ENCODE measurements at regions not wholly inside any gene's neighbourhood (a gene's known extent, or its start where the extent isn't known, plus 50 kb on each side); places are given as distances from the start of the nearest gene placed in this dataset.

DNA sequence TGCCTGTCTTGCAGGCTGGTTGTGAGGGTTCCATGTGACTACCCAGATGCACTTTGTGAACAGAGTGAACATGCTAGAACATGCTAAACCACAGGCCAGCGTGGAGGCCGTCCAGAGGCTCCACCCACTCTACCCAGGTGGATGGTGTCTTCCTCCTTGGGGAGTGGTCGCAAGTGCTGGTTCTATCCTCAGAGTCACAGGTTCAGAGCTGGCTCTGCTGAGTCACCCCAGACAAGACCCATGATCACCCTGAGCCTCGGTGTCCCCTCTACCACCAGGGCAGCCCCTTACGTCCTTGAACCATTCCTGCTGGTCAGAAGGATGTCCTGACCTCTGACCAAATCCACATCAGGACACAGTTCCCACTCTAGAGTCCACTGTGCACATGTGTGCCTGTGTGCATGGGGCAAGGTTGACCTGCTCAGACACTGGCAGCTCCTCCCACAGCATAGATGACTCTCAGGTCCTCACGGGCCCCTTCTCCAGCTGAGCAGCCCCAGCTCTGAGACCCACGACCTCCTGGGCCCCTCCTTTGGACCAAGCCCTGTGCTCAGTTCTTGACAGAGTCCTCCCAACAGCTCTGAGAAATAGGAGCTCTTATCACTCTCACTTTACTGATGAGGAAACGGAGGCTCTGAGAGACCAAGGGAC is 391.8 kb downstream of the MATN1 start:
- DNase-seq (ENCODE audit: low read depth) = no peak
- in situ Hi-C loops (cut with HindIII; ENCODE audit: low pct_unique_long_range_greater_than_20kb, low sequenced_read_pairs) = no loop called here

DNA sequence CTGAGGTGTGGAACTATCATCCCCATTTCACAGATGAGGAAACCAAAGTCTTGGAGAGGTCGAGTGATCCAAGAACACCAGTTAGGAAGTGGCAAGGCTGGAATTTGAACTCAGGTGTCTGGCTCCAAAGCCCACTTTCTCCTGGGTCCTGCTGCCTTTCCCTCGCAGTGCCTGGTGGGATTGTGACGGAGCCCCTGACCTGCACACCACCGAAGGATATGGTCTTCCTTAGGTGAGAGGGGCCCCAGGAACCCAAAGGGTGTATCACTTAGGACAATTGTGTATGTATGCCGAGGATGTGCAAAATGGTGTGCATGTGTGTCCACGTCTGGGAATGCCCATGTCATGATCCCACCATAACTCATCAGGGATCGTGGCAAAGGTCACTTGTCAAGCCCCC is 392.7 kb downstream of the MATN1 start:
- in situ Hi-C loops (cut with HindIII; ENCODE audit: low pct_unique_long_range_greater_than_20kb, low sequenced_read_pairs) = no loop called here
- no peak for DNase-seq (ENCODE audit: low read depth)

DNA sequence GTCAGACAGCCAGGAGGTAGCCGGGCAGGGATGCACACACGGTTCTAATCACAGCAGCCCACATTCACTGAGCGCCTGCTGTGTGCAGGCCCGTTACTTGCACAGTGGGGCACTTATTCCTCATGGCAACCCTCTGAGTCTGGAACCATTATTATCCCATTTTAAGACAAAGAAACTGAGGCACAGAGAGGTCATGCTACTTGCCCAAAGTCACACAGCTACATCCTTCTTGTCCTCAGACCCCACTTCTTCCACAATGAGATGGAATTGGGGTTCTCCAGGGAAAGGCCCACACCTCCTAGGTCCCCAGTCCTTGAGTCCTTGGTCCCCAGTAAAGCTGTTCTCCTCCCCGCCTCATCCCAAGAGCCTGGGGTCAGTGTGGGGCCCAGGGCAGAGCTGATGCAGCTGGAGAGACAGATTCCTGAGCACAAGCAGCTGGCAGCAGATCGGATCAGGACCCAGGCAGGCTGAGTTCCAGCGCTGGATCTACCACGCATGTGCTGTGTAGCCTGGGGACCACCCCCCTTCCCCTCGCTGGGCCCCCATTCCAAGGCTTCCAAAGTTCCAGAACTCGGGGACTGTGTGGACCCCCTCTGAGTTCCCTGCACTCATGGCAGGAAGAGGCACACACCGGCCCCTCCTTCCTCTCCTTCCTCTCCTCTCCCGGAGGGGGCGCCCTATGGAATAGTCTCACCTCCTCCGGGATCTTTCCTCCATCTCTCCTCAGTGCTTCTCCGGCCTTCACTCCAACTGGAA is 393.4 kb downstream of the MATN1 start:
- DNase-seq (ENCODE audit: low read depth) = no peak
- in situ Hi-C loops (cut with HindIII; ENCODE audit: low pct_unique_long_range_greater_than_20kb, low sequenced_read_pairs) = no loop called here

GRCh38 chr1:30329263-30329753 is 394.1 kb downstream of the MATN1 start:
- in situ Hi-C loops (cut with HindIII; ENCODE audit: low pct_unique_long_range_greater_than_20kb, low sequenced_read_pairs) = no loop called here
- DNase-seq (ENCODE audit: low read depth) = no peak

DNA sequence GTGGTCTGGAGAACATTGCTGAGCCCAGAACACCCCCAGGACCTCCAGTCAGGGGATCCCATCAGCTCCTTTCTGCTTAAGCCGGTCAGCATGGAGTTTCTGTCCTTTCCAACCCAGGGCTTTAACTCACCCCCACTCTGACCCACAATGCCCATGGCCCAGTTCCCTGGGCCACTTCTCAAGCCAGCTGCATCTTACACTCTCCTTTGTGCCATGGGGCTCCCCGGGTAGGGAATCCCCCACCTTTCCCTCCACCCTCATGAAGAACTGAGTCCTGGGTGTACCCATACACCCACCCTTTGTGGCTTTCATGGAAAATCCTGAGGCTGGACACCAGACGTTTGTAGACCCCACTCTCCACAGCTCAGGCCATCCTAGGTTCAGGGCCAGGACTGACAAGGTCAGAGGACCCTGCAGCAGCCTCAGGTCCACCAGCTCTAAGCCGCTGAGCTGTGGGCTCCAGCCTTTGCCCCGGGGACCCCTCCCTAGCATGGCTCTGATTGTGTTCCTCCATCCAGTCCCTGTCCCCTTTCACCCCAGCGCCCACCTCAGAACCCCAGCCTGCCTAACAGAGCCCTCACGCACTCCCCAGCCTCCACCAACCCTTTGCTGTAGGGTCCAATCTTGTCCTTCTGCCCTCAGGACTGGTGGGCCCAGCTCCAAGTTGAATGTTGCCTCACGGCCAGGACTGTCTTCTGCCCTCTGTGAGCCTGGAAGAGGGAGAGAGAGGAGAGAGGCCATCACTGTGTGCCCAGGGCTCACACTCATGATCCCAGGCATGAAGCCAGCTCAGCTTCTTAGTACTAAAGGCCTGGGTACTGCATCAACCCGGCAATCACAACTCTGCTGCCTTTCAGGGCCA is 394.8 kb downstream of the MATN1 start:
- DNase-seq (ENCODE audit: low read depth) = no peak
- in situ Hi-C loops (cut with HindIII; ENCODE audit: low pct_unique_long_range_greater_than_20kb, low sequenced_read_pairs) = no loop called here

DNA sequence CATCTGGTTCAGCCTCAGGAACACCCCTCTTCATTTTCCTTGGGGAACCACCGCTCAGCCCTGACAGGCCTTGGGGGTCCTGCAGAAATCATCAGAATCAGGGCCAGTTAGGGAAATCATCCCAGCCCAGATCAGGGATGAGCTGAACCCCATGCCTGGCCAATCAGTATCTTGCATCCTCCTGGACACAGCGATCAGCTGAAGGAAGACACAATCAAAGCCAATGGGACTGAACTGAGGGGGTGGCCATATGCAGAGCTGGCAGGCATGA is 395.4 kb downstream of the MATN1 start:
- DNase-seq (ENCODE audit: low read depth) = no peak

DNA sequence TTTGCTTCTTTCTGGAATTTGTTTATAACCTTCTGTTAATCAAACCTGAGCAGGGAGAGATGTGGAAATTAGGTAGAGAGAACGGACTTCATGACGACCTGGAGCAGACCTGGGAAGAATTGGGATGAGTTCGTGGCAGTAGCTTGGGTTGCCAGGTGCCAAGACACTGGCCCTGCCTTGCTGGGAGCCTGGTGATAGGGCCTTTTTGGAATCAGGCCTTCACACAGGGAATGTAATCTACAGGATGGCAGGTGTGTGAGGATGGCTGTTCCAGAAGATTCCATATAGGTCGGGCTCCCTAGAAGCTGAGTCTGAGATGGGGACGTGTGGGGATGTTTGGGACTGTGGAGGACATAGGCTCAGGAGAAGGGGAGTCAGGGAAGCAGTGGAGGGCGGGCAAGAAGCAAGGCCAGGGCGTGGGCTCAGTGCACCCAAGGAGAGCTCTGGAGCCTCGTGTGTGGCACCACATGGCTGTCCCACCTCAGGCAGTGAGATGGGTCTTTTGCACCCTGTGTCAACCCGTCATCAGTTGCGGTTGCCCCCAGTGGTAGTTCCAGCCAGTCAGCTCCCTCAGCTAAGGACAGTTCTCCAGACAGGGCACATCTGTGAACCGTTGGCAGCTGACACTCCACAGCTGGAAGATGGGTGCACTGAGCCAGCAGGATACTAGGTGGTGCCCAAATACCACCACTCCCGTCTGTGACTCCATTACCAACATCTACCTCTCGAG is 395.9 kb downstream of the MATN1 start:
- DNase-seq (ENCODE audit: low read depth) = no peak
- in situ Hi-C loops (cut with HindIII; ENCODE audit: low pct_unique_long_range_greater_than_20kb, low sequenced_read_pairs) = no loop called here

More for the DNA sequence above, 395.4 kb downstream of the MATN1 start:
- in situ Hi-C loops (cut with HindIII; ENCODE audit: low pct_unique_long_range_greater_than_20kb, low sequenced_read_pairs) = no loop called here

DNA sequence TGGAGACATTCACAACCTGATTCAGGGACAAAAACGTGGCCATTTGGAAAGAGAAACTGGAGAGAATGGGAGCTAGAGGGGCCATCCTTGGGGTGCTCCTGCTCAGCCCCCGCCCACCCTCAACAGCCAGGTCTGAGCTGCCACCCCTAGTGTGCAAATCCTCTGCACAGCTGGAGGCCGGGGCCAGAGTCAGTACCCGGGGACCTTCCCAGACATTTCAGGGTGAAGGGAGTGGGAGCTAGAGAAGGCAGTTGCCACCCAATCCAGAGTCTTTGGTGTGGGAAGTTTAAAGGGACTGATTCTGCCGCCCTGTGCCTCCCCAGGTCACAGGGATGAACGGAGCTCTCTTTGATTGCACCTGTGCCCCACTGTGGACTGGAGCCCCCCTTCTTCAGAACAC is 397.4 kb downstream of the MATN1 start:
- no peak for DNase-seq (ENCODE audit: low read depth)
- in situ Hi-C loops (cut with HindIII; ENCODE audit: low pct_unique_long_range_greater_than_20kb, low sequenced_read_pairs) = no loop called here

- in situ Hi-C loops (cut with HindIII; ENCODE audit: low pct_unique_long_range_greater_than_20kb, low sequenced_read_pairs) = no loop called here
- DNase-seq (ENCODE audit: low read depth) = no peak
Observed at GRCh38 chr1:30325085-30325935, 398.1 kb downstream of the MATN1 start.

- no peak for DNase-seq (ENCODE audit: low read depth)
- in situ Hi-C loops (cut with HindIII; ENCODE audit: low pct_unique_long_range_greater_than_20kb, low sequenced_read_pairs) = no loop called here
Observed at GRCh38 chr1:30324251-30325084, 398.9 kb downstream of the MATN1 start.

DNA sequence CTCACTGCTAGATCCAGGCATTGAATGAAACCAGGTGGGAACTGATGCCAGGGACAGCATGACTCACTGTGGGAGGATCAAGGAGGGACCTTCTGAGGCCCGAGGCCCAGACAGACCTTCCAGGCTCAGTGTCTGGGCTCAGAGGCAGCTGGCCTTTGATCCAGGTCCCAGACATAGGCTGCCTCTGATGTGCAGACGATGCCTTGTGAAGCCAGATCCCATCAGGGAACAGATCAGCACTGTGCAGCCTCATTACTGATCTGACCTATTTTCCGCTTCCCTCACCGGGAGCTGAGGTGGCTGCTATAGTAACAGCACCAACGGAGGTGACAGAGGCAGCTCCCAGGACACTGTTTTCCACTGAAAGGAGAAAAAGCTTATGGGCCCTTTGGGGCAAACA is 399.5 kb downstream of the MATN1 start:
- DNase-seq (ENCODE audit: low read depth) = no peak
- in situ Hi-C loops (cut with HindIII; ENCODE audit: low pct_unique_long_range_greater_than_20kb, low sequenced_read_pairs) = no loop called here

DNA sequence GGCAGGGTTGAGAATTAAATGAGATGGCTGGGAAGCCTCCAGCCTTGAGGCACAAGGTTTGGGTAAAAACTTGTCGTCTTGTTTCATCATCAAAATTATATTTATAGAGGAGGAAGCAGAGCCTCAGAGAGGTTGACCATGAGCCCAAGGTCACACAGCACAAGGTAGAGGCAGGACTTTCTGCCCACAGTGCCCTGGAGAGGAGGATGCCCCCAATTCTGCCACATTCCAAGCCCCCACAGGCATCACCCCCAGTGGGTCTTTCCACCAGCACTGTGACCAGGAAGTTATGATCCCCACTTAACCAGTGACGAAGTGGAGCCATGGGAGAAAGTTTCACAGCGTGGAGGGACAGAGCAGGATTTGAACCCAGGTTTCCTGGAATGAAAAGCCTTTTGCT is 400.0 kb downstream of the MATN1 start:
- no peak for DNase-seq (ENCODE audit: low read depth)
- in situ Hi-C loops (cut with HindIII; ENCODE audit: low pct_unique_long_range_greater_than_20kb, low sequenced_read_pairs) = no loop called here

- DNase-seq (ENCODE audit: low read depth) = no peak
- in situ Hi-C loops (cut with HindIII; ENCODE audit: low pct_unique_long_range_greater_than_20kb, low sequenced_read_pairs) = no loop called here
Observed at GRCh38 chr1:30322859-30323257, 400.5 kb downstream of the MATN1 start.

GRCh38 chr1:30321996-30322858 is 401.2 kb downstream of the MATN1 start:
- DNase-seq (ENCODE audit: low read depth) = no peak
- in situ Hi-C loops (cut with HindIII; ENCODE audit: low pct_unique_long_range_greater_than_20kb, low sequenced_read_pairs) = no loop called here

DNA sequence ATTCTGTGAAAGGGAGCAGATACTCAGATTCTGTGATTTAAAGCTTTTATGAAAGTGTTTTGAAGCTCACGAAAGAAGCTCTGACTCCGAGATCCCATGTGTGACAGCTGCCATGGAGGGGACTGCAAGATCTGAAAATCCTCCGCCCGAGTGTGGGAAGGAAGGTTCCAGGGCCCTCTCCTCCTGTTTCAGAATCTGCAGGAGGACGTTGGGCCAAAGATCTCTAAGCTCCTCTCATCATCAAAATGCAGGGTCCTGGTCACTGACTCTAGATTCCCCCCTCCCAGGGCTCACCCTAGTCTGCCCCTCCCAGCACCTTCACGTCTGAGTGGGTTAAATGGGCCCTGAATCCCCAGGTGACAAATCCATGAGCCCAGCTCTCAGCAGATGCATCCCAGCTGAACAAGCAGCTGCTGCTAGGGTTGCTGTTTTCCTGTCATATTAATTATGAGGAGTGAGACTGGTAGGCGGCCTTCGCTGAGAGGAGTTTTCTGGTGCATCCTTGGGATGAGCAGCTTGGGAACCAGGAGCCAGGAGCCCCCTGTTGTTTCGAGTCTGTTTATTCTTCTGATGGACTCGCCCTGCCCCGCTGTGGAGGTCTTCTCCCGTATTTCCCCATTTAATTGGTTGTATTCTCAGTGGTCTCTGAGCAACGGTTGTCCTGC is 402.0 kb downstream of the MATN1 start:
- in situ Hi-C loops (cut with HindIII; ENCODE audit: low pct_unique_long_range_greater_than_20kb, low sequenced_read_pairs) = no loop called here
- DNase-seq (ENCODE audit: low read depth) = no peak

GRCh38 chr1:30320581-30320890 is 402.8 kb downstream of the MATN1 start:
- in situ Hi-C loops (cut with HindIII; ENCODE audit: low pct_unique_long_range_greater_than_20kb, low sequenced_read_pairs) = no loop called here

More at GRCh38 chr1:30320581-30320890, 402.8 kb downstream of the MATN1 start:
- DNase-seq (ENCODE audit: low read depth) = no peak
